ENCODE measurements at regions not wholly inside any gene's neighbourhood (a gene's known extent, or its start where the extent isn't known, plus 50 kb on each side); places are given as distances from the start of the nearest gene placed in this dataset.

DNA sequence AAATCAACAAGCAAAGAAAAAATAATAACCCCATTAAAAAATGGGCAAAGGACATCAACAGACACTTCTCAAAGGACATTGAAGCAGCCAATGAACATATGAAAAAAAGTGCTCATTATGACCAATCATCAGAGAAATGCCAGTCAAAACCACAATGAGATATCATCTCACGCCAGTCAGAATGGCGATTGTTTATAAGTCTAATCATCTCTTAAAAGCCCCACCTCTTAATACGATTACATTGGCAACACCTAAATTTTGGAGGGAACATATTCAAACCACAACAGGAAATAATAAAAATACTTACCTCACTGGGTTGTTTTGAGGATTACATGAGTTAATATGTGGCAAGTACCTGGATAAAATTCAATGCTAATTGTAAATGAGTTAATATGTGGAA, 57.1 kb upstream of the PLPPR4 start:
- TF ChIP-seq, protein P1, sequence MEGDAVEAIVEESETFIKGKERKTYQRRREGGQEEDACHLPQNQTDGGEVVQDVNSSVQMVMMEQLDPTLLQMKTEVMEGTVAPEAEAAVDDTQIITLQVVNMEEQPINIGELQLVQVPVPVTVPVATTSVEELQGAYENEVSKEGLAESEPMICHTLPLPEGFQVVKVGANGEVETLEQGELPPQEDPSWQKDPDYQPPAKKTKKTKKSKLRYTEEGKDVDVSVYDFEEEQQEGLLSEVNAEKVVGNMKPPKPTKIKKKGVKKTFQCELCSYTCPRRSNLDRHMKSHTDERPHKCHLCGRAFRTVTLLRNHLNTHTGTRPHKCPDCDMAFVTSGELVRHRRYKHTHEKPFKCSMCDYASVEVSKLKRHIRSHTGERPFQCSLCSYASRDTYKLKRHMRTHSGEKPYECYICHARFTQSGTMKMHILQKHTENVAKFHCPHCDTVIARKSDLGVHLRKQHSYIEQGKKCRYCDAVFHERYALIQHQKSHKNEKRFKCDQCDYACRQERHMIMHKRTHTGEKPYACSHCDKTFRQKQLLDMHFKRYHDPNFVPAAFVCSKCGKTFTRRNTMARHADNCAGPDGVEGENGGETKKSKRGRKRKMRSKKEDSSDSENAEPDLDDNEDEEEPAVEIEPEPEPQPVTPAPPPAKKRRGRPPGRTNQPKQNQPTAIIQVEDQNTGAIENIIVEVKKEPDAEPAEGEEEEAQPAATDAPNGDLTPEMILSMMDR (conservative IDR thresholded peaks at IDR 0.05 in 1 of 2, IDR thresholded peaks at IDR 0.05 in 1 of 2; ENCODE audit: low read depth in 1 of 2, low read length in 2 of 2) = no peak
- no peak for TF ChIP-seq EZH2 (IDR thresholded peaks at IDR 0.05; ENCODE audit: low read length, missing control alignments)
